GM18511 (cell line): ENCODE measurements at regions not wholly inside any gene's neighbourhood (a gene's known extent, or its start where the extent isn't known, plus 50 kb on each side); places are given as distances from the start of the nearest gene placed in this dataset.
"Not testable (repeated sequence)": the region's sequence is repeated elsewhere in the genome, so short reads cannot be mapped to it uniquely, and the experiment has no call there.

Experiments
- ATAC-seq: cut with Tn5 transposase; IDR thresholded peaks from one replicate; pipeline ENCODE4 v1.9.1; 2021; ENCODE audit warnings: mild to moderate bottlenecking, moderate library complexity; ENCODE audit not compliant: unreplicated experiment

DNA sequence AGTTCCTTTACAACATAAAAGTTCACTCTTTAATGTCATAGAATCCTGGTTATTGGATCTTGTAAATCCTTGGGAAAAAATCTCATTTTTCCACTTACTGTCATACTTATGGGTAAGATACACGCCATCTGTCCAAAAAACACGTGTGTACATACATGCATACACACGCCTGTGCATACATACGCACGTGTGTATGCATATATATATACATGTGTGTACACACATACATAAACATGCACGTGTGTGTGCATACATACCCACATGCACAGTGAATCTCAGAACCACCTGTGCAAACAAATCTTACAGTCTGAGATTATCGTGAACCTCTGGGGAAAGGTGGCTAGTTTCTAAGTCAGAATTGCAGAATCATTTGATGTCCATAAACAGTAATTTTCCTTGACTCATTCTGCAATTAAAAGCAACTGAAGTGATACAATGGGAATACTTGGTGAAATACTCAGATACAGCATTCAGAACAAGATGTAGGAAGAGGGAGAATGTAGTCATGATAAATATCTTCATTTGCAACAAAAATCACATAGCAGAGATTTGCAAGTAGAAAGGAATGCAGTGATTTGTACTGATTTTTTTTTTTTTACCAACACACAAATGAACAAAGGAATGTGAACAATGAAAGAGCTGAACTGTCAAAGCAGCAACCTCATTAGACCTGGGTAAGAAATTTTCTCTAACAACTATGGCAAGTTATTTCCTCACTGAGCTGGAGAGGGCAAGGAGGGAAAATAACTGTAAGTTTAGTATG, 160.6 kb upstream of the POU1F1 start:
- ATAC-seq: no peak

DNA sequence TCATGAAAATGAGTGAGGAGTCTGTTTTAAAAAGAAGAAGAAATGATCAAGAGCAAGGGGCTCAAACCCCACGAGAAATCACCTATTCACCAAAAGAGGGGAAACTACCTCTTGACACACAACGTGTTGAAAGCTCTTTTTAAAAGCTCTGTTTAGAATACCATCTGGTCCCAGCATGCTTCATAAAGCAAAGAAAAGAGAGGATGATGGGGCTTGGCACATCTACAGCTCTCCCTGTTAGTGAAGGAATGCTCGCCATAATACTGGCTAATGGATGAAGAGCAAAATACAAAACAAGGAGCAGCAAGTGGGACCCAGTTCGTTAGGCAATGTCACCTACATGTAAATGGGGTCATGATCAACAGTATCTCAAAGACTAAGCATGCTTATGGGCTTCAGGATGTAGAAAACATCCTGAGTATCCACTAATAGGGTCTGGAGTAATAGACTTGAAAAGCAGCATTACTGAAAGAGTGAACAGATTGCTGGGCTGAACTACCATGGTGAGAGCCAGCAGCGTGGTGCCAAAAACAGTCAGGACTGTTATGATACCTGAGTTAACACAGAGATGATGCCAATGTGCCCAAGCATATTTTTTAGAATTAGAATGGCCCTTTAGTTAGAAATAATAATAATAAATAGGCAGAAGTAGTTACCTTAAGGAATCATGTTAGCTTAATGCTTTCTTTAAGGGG, 159.7 kb upstream of the POU1F1 start:
- ATAC-seq: no peak

DNA sequence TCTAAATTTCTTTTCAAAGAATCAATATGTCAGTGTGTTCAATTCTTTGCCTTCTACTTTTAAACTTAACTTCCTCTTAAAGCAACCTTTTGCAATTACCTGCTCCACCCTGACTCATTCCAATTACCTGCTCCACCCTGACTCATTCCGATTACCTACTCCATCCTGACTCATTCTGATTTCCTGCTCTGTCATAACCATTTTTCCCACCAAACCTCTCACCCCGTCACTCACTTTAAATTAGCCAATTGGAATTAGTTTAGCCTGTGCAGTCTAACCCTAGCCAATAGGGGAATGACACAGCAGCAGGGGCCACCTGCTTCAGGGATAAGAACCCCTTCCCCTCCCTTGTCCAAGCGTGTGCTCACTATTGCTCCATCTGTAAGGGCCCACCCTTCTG, 157.1 kb upstream of the POU1F1 start:
- not testable (repeated sequence) for ATAC-seq

DNA sequence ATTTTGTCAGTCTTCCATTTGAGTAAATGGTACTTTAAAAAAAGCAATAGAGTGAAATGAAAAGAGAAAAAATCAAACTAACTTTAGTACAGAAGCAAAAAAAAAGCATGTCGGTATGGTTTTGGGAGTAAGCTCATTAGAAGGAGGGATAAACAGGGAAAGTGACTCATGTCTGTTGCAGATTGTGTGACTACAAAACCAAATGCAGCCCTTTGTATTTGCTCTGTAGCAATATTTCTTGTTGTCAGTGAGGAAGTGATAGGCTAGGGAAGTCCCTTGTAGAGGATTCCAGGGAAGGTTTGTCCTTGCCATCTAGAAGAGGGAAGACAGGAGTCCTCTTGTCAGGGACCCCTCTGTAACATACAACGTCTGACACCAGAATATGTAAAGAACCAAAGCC, 150.5 kb upstream of the POU1F1 start:
- ATAC-seq: no peak

DNA sequence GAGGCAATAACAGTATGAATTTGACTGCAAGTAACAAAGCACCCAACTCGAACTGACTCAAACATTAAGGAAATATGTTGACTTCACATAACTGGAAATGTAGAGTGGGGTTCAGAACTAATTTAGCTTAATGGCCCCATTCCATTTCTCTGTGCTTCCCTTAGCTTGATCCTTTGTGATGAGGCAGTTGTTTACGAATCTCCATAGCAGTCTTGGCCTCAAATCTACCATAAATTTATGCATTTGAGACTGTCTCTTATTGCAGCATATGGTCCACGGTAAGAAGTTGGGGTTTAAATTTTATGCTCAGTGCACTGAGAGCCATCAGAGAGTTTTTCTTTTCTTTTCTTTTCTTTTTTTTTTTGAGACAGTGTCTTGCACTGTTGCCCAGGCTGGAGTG, 148.7 kb upstream of the POU1F1 start:
- ATAC-seq: no peak

DNA sequence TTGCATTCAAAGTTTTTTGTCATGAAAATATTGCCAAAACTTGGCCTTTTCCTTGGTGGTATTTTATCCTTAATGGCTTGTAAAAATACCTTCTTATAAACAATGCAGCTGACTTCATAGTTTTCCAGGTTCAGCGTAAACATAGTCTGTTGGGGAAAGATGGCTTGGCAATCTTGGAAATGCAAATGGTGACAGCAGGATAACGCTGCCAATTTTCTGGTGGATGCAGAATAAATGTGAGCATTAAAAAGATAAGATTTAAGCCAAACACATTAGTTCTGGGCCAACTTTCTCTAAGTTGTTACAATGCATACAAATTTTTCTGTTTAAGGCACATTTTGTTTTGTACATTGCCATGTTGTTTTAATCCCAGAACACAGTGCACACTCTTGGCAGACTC, 147.0 kb upstream of the POU1F1 start:
- no peak for ATAC-seq

DNA sequence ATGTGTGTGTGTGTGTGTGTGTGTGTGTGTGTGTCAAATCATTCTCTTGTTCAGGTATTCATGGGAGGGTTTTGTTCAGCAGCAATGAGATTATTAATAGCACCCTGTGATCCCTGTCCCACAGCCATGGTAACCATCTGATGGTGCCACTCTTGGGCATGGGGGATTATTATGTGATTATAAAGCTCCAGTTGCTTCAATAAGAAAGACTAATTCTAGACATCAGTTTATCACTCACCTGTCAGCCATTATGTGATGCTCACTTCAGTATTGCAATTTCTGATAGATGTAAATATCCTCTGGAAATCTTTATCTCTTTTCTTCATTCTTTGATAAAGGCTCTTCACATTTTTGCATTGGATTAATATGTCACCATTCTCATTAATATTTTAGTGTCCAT, 145.9 kb upstream of the POU1F1 start:
- ATAC-seq: no peak

DNA sequence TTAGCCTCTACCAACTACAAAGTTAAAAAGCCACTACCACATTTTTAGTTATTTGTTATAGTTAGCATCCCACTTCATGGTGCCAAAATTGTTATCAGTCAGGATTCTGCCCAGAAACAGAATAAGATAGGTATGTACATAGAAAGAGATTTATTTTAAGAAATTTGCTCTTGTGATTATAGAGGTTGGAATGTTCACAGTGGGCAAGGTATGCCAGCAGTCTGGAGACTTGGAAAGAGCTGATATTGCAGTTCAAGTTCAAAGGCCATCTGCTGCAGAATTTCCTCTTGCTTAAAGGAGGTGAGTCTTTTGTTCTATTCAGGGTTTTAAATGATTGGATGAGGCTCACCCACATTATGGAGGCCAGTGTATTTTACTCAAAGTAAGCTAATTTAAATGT, 143.8 kb upstream of the POU1F1 start:
- no peak for ATAC-seq

DNA sequence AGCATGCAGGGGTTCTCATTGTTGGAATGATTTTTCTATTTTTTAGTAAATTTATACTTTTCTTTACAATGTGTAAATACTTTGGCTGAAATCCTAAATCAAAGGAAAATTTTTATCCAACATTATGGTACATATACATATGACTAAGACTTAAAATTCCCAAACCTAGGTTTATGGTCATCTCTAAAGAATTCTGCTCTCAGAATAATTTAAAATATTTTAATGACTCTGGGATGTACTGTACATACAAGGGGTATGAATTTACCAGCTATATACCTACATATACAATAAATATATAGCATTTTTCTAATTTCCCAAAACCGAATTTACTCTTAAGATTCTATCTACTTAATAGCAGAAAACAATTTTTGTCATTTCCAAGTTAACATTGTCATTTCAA, 137.9 kb upstream of the POU1F1 start:
- no peak for ATAC-seq

DNA sequence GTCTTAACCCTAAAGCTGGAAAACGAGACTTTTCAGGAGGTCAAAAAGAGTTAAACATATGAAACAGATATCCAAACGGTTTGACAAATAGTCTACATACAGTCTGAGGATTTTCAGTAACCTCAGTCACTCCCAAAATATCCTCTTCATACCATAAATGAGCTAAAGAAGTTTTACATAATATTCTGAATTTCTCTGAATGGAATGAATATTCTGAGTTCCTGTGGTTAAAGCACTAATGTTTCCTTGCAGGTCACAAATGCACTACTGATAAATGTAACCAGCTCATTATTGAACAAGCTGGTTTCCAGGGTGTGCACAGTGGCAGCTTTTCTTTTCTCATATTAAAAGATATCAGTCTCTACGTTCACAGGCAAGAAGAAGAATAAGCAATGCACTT, 137.4 kb upstream of the POU1F1 start:
- no peak for ATAC-seq

DNA sequence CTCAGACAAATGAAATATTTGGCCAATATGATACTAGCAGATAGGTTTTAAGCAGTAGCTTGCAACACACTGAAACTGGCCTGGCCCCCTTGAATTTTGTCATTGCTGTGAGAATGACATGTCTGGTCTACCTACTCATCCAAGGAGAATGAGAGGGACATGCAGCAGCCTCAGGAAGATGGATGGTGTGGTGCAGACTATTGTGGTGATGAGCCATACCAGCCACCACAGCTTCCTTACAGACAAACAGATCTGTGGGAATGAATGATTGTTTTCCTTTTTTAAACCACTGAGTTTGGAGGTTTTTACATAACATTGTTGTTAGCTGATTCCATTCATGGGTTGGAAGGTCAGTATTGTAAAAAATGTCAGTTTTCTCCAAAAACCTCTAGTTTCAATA, 133.7 kb upstream of the POU1F1 start:
- no peak for ATAC-seq

DNA sequence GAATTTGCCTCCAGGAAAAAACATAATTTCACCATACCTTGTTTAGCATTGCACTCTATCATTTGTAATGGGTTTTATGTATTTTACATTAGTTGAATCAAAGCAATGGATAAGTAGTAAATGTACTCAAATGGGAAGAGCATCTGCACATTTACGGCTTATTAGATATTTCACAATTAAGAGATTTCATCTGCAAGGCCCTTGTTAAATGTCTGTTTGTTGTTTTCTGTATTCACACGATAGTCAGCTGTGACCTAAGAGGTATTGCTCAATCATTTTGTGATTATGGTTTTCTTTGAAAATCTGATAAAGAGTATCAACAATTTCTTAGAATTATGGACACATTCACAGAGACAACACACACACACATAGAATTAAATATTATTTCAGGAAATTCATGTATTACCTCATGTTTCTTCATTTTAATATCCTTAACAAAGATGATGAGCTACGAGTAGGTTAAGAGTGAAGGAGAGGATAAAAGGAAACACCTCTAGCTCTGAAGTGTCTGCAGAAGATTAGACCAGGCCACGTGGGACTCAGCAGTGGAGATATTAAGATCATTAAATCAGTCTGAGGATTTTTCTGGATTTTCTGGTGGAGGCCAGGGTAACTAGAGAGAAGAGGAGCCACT, 121.9 kb upstream of the POU1F1 start:
- ATAC-seq: no peak

DNA sequence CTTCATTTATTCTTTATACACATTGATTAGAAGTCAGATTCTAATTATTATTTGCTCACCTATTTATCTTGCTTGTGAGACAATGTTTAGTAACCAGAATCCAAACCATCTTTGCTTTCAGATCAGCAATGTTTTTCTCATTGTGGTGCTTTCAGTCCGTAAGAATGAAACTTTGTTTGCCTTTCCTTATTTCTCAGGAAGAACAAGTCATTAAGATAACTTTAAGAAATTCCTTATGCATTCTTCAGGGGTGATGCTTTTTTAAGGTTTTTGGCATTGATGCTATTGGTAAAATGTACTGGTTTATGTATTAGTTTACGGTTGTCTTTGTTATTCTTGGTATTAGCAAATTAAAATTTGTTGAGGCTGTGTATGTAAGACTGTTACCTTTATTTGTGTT, 120.8 kb upstream of the POU1F1 start:
- ATAC-seq: no peak

DNA sequence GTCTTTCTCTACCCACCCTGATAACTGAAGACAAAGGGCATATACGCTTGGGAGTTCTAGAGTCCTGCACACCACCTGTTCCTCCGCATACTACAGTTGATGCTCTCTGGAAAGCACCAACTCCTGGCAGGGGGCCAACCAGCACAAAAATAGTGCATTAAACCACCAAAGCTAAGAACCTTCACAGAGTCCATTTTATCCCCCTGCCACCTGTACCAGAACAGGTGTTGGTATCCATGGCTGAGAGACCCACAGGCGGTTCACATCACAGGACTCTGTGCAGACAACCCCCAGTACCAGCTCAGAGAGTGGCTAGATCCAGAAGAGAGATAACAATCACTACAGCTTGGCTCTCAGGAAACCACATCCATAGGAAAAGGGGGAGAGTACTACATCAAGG, 114.4 kb upstream of the POU1F1 start:
- no peak for ATAC-seq

DNA sequence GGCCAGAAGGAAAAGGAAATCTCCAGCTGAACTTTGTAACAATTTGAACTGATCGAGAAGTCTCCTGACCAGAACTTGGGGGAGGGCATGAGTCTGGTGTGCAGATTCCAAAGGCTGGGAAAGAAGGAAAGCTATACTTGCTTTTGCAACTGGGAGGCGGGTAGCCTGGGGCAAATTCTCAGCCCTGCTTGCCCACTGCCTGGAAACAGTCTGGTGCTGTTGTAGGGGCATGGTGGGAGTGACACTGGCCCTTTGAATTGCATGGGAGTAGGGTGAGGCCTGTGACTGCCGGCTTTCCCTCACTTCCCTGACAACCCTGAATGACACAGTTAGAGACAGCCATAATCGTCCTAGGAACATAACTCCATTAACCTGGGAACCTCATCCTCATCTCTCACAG, 114.0 kb upstream of the POU1F1 start:
- no peak for ATAC-seq

DNA sequence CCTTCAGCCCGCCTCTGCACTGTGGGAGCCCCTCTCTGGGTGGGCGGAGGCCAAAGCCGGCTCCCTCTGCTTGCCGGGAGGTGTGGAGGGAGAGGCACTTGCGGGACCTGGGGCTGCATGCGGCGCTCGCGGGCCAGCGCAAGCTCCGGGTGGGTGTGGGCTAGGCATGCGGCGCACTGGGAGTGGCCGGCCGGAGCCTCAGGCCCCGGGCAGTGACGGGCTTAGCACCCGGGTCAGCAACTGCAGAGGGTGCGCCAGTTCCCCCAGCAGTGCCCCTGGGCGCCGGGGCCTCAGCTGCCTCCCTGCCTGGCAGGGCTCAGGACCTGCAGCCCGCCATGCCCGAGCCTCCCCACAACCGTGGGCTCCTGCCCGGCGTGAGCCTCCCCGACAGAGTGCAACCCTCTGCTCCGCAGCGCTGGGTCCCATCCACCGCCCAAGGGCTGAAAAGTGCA, 98.9 kb upstream of the POU1F1 start:
- no peak for ATAC-seq

DNA sequence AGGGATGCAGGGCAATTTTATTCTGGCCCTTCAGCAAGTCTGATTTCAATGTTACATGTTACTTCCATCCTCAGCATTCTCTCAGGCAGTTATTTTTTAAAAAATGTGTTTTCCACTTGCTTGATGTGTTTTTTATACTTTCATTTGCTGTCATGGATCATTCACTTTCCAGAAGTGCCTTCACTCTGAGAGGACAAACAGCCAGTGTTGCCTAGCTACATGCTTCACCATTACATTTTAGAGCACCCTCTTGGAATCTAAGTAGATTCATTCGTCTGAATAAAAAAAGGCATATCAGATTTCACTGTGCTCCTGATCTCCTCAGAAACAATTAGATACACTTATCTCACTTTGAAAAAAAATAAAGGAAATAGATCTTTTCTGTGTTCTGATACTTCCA, 93.6 kb upstream of the POU1F1 start:
- no peak for ATAC-seq

DNA sequence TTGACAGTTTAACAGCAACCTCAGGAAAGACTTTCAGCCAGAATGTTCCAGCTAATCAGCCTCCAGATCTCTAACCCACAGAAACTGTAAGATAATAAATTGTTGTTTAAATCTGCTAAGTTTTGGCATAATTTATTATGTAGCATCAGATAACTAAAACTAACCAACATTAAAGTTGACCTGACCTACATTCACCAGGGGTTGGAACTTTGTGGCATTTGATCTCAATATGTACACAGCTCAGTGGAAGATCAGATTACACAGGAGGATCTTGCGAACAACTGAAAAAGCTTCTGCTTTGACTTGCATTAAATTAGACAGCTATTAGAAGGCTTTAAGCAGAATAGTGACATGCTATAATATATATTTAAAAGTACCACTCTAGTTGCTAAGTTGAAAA, 91.4 kb upstream of the POU1F1 start:
- no peak for ATAC-seq

DNA sequence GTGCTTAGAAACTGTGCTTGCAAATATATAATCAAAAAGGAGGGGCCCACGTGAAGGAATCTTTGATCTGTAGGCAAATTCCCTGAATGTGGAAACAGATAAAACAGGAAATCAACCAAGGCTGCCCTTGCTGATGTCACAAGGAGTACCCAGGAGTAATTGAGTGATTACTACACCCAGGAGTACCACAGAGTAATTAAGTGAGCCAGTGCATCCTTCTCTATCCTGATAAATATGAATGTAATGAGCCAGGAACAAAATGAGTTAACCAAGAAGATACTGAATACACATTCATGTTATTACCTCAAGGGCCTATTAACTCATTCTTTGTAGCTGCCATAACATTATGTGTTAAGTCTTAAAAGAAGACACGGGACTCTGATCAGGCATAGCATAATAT, 87.3 kb upstream of the POU1F1 start:
- ATAC-seq: no peak

DNA sequence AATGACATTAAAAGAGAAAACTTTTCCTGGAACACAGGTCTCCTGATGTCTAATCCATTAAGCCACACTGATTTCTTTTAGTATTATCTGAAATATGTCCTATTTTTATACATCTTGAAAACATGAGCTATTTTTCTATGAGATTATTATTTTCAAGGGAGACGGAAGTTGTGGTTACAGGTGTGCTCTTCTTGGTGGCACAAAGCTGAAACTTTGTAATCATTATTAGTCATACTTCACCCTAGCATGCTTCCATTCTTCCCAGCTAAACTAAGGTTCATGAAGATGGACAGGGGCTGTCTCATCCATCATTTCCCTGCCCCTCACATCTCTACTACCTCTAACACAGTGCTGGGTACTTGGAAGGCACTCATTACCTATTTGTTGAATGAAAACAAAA, 85.6 kb upstream of the POU1F1 start:
- no peak for ATAC-seq

DNA sequence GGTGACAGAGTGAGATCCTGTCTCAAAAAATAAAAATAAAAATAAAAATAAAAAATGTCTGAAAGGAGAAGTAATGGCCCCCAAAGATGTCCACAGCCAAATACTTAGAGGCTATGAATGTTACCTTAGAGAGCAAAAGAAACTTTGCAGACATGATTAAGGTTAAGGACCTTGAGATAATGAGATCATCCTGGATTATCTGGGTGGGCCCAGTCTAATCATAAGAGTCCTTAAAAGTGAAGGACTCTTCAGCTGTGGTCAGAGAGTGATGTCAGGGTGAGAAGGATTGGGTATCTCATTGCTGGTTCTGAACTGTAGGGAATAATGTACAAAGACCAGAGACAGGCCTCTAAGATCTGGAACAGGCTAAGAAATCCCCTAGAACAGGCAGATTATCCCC, 84.9 kb upstream of the POU1F1 start:
- ATAC-seq: no peak

DNA sequence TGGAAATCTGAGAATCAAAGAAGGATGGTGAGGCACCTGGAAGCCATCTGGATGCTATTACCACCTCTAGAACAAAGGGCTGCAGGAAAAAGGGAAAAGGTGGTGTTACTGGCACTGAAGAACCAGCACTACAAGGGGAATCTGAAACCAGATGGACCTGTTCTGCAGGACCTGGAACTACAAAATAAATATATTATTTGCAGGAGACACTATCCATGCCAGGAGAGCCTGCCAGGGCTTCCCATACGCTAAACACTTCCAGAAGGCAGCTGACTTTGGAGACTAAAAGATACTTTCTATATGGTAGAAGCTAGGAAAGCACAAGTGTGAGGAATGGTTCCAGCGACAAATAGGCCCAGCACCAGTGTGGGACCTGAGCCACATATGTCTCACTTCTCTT, 83.4 kb upstream of the POU1F1 start:
- no peak for ATAC-seq
